H9 (cell line): ENCODE measurements at regions not wholly inside any gene's neighbourhood (a gene's known extent, or its start where the extent isn't known, plus 50 kb on each side); places are given as distances from the start of the nearest gene placed in this dataset.

Experiments
- DNase-seq: peaks from one replicate; pipeline ENCODE4 v3.0.0-alpha.2; 2017
- H2AFZ ChIP-seq: one replicate; pipeline ENCODE4 v1.6.1; 2013; ENCODE audit warnings: mild to moderate bottlenecking, low read length, control low read depth, moderate library complexity
- H2AK5ac ChIP-seq: 2 replicates; pipeline ENCODE4 v1.6.1; 2013; ENCODE audit warnings: low read length, control low read depth, mixed read lengths; ENCODE audit not compliant: insufficient read length
- H2BK120ac ChIP-seq: one replicate; pipeline ENCODE4 v1.6.1; 2013; ENCODE audit warnings: low read depth, mild to moderate bottlenecking, low read length, control low read depth, inconsistent platforms; ENCODE audit not compliant: poor library complexity, severe bottlenecking
- H2BK12ac ChIP-seq: 2 replicates; pipeline ENCODE4 v1.6.1; 2013; ENCODE audit warnings: low read length, control low read depth, mixed read lengths, low read depth; ENCODE audit not compliant: insufficient read length
- H2BK15ac ChIP-seq: 2 replicates; pipeline ENCODE4 v1.6.1; 2013; ENCODE audit warnings: low read depth, low read length, control low read depth
- H2BK20ac ChIP-seq: one replicate; pipeline ENCODE4 v1.6.1; 2013; ENCODE audit warnings: low read depth, mild to moderate bottlenecking, low read length, control low read depth, inconsistent platforms; ENCODE audit not compliant: poor library complexity, severe bottlenecking
- H2BK5ac ChIP-seq: 2 replicates; pipeline ENCODE4 v1.6.1; 2013; ENCODE audit warnings: low read length, control low read depth, mixed read lengths; ENCODE audit not compliant: insufficient read length
- H3K14ac ChIP-seq: 2 replicates; pipeline ENCODE4 v1.6.1; 2013; ENCODE audit warnings: low read length, control low read depth; ENCODE audit not compliant: insufficient read depth
- H3K18ac ChIP-seq: 2 replicates; pipeline ENCODE4 v1.6.1; 2013; ENCODE audit warnings: low read depth, mild to moderate bottlenecking, mixed read lengths, low read length, control low read depth; ENCODE audit not compliant: insufficient read length
- H3K23ac ChIP-seq: 2 replicates; pipeline ENCODE4 v1.6.1; 2013; ENCODE audit warnings: low read length, control low read depth, mixed read lengths, low read depth; ENCODE audit not compliant: insufficient read length
- H3K23me2 ChIP-seq: 2 replicates; pipeline ENCODE4 v1.6.1; 2013; ENCODE audit warnings: low read depth, mild to moderate bottlenecking, mixed read lengths, low read length, control low read depth; ENCODE audit not compliant: insufficient read length, poor library complexity, severe bottlenecking
- H3K27ac ChIP-seq: 2 replicates; pipeline ENCODE4 v1.5.1; 2013; ENCODE audit warnings: low read length, control low read depth, mixed read lengths, low read depth; ENCODE audit not compliant: insufficient read length
- H3K27me3 ChIP-seq: 2 replicates; pipeline ENCODE4 v1.6.1; 2013; ENCODE audit warnings: low read length, control low read depth, inconsistent platforms; ENCODE audit not compliant: insufficient read depth
- H3K4ac ChIP-seq: 2 replicates; pipeline ENCODE4 v1.6.1; 2013; ENCODE audit warnings: low read depth, mild to moderate bottlenecking, control low read depth, inconsistent platforms, low read length, moderate library complexity
- H3K4me1 ChIP-seq: 2 replicates; pipeline ENCODE4 v1.6.1; 2013; ENCODE audit warnings: low read length, control low read depth, inconsistent platforms; ENCODE audit not compliant: insufficient read depth
- H3K4me2 ChIP-seq: 2 replicates; pipeline ENCODE4 v1.6.1; 2013; ENCODE audit warnings: low read length, control low read depth, mixed read lengths; ENCODE audit not compliant: insufficient read length, insufficient read depth
- H3K56ac ChIP-seq: 2 replicates; pipeline ENCODE4 v1.6.1; 2013; ENCODE audit warnings: low read depth, mild to moderate bottlenecking, mixed read lengths, low read length, control low read depth; ENCODE audit not compliant: insufficient read length
- H3K79me1 ChIP-seq: 2 replicates; pipeline ENCODE4 v1.6.1; 2013; ENCODE audit warnings: low read depth, mild to moderate bottlenecking, moderate library complexity, low read length, control low read depth, inconsistent platforms; ENCODE audit not compliant: insufficient read depth, poor library complexity, severe bottlenecking
- H3K79me2 ChIP-seq: 2 replicates; pipeline ENCODE4 v1.6.1; 2013; ENCODE audit warnings: low read length, control low read depth, inconsistent platforms; ENCODE audit not compliant: insufficient read depth
- H3K9ac ChIP-seq: 2 replicates; pipeline ENCODE4 v1.6.1; 2013; ENCODE audit warnings: low read length, control low read depth, mixed read lengths; ENCODE audit not compliant: insufficient read length; ENCODE audit errors: extremely low read depth
- H3K9me3 ChIP-seq: one replicate; pipeline ENCODE4 v1.6.1; 2013; ENCODE audit warnings: low read depth, low read length, inconsistent platforms; ENCODE audit not compliant: control insufficient read depth
- H3T11ph ChIP-seq: one replicate; pipeline ENCODE4 v1.6.1; 2013; ENCODE audit warnings: mild to moderate bottlenecking, low read length, control low read depth, inconsistent platforms
- H4K20me1 ChIP-seq: one replicate; pipeline ENCODE4 v1.6.1; 2013; ENCODE audit not compliant: control insufficient read depth, insufficient read length, insufficient read depth
- H4K5ac ChIP-seq: 2 replicates; pipeline ENCODE4 v1.6.1; 2013; ENCODE audit warnings: low read depth, mild to moderate bottlenecking, mixed read lengths, low read length, control low read depth; ENCODE audit not compliant: insufficient read length
- H4K8ac ChIP-seq: replicated peaks from 2 replicates; pipeline ENCODE4 v1.6.1; 2013; ENCODE audit warnings: low read length, control low read depth, mixed read lengths, low read depth; ENCODE audit not compliant: insufficient read length
- H4K91ac ChIP-seq: 2 replicates; pipeline ENCODE4 v1.6.1; 2013; ENCODE audit warnings: low read depth, mild to moderate bottlenecking, moderate library complexity, mixed read lengths, low read length, control low read depth; ENCODE audit not compliant: insufficient read length
- H3K27ac Mint-ChIP-seq, 3 experiments: 2 replicates in 2 of 3; 3 replicates in 1 of 3; pipeline ENCODE4 v1.8.0; 2020 to 2021; ENCODE audit warnings: mixed read lengths in 3 of 3, mild to moderate bottlenecking in 1 of 3, moderate library complexity in 1 of 3
- H3K27me3 Mint-ChIP-seq: 2 replicates; pipeline ENCODE4 v1.8.0; 2021; ENCODE audit warnings: low read depth, mild to moderate bottlenecking, moderate library complexity, mixed read lengths
- H3K36me3 Mint-ChIP-seq, 3 experiments: 2 replicates in 2 of 3; 3 replicates in 1 of 3; pipeline ENCODE4 v1.8.0; 2020 to 2021; ENCODE audit warnings: low read depth in 3 of 3, mixed read lengths in 3 of 3; ENCODE audit not compliant: insufficient read depth in 1 of 3
- H3K4me1 Mint-ChIP-seq, 2 experiments: 2 replicates each; pipeline ENCODE4 v1.8.0; 2020; ENCODE audit warnings: mixed read lengths in 2 of 2
- H3K4me3 Mint-ChIP-seq, 2 experiments: 2 replicates in 1 of 2; 3 replicates in 1 of 2; pipeline ENCODE4 v1.8.0; 2020 to 2021; ENCODE audit warnings: mild to moderate bottlenecking in 2 of 2, mixed read lengths in 2 of 2, moderate library complexity in 1 of 2
- H3K9me3 Mint-ChIP-seq, 2 experiments: 2 replicates in 1 of 2; 3 replicates in 1 of 2; pipeline ENCODE4 v1.8.0; 2020; ENCODE audit warnings: mild to moderate bottlenecking in 2 of 2, mixed read lengths in 2 of 2, moderate library complexity in 1 of 2
- CTCF ChIP-seq: fragments of 200-600 bp; sonication (generic); conservative IDR thresholded peaks from 3 replicates; pipeline ENCODE4 v1.8.0; 2021; ENCODE audit warnings: antibody characterized with exemption, mild to moderate bottlenecking
- WGBS: extraction: QIAGEN DNeasy Blood & Tissue Kit; methylation state at CpG from one replicate; pipeline ENCODE4 v1.1.7; 2013; ENCODE audit warnings: missing lambda C conversion rate, low lambda C conversion rate, mixed read lengths; ENCODE audit not compliant: insufficient read length; ENCODE audit errors: extremely low coverage; 5-methylcytosine and 5-hydroxymethylcytosine counted together

- Mint-ChIP-seq H3K36me3 (no peaks in the 10 kb centered on the region), H3K9me3 (no peaks in the 10 kb centered on the region), H3K4me3 (no peak overlapping the region), H3K27me3 (no peaks in the 10 kb centered on the region), H3K4me1 (peaks cover 4% of the 10 kb centered on the region in 2 experiments; a peak in 3 of 4 replicates), H3K27ac (no peak overlapping the region)
- WGBS, result no CpG with 5 or more reads among the region's 7 CpGs
- no peak overlapping the region for H3K27ac ChIP-seq
- no peaks in the 10 kb centered on the region for H3K4me1 ChIP-seq
- H3K18ac ChIP-seq, result no peak overlapping the region
- no peak overlapping the region for H2BK5ac ChIP-seq
- no peaks in the 10 kb centered on the region for H3K23me2 ChIP-seq
- H3K23ac ChIP-seq, result no peak overlapping the region
- H2AFZ ChIP-seq, result no peak overlapping the region
- no peak overlapping the region for H4K8ac ChIP-seq
- no peaks in the 10 kb centered on the region for H3K79me1 ChIP-seq
- no peak overlapping the region for H3K4me2 ChIP-seq
- no peak overlapping the region for H3K56ac ChIP-seq
- H2BK12ac ChIP-seq, result no peak overlapping the region
- H4K91ac ChIP-seq, result no peak overlapping the region
- H2BK15ac ChIP-seq, result no peak overlapping the region
- no peak overlapping the region for H2AK5ac ChIP-seq
- H4K20me1 ChIP-seq, result no peaks in the 10 kb centered on the region
- H2BK20ac ChIP-seq, result no peak overlapping the region
- no peak overlapping the region for H3K4ac ChIP-seq
- no peak overlapping the region for H3K14ac ChIP-seq
- DNase-seq, result no peak
- H4K5ac ChIP-seq, result no peak overlapping the region
- H3K79me2 ChIP-seq, result no peaks in the 10 kb centered on the region
- H3T11ph ChIP-seq, result no peak overlapping the region
- H2BK120ac ChIP-seq, result no peak overlapping the region
- H3K9ac ChIP-seq, result no peak overlapping the region
- H3K27me3 ChIP-seq, result no peaks in the 10 kb centered on the region
- no peaks in the 10 kb centered on the region for H3K9me3 ChIP-seq
- no peak for TF ChIP-seq CTCF
Measured at GRCh38 chr4:111992351-111993168, 152.7 kb upstream of the FAM241A start.
